Stimulated activated CD4-positive, alpha-beta T cell treated with anti-CD3 and anti-CD28 coated beads, TNF-alpha, amount 100 ng/mL, for 24 hours (primary cell): ENCODE measurements at regions not wholly inside any gene's neighbourhood (a gene's known extent, or its start where the extent isn't known, plus 50 kb on each side); places are given as distances from the start of the nearest gene placed in this dataset.

Experiments used
- DNase-seq, 3 experiments: peaks; one replicate each; pipeline ENCODE4 v3.0.0-alpha.2; 2020; ENCODE audit warnings: low read depth in 3 of 3

DNA sequence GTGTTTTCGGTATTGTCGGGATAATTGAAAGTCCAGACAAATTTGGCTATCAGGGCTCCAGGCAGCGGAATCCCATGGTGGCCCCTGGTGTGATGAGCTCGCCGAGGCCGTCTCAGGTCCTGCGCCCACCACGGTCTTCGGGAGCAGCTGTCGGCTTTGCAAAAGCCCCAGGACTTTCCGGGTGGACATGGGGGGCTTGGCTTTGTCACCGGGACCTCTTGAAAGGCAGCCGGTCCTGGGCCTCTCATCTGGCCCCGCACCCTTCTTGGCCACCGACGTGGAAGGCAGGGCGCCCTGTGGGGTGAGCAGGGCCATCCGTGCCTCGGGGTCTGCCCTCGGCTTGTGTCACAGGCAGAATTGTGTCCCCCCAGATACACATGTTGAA, 87.1 kb upstream of the ACTRT2 start:
- no peak for DNase-seq

DNA sequence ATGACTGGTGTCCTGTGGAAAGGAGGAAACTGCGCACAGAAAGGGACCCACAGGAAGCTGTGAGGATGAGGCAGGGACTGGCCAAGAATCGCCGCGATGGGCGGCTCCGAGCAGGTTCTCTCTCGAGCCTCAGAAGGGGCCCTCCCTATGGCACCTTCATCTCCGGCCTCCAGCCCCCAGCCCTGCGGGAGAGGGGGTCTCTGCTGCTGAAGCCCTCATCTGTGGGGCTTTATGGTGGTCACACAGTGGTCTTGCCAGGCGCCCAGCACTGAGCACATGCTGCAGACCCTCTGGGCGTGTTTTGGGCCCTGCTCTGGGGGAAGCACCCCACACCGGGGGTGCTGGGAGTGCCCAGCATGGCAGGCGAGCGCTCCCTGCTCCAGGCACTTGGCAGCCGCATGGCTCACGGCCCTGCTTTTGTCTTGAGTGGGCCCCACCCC, 86.6 kb upstream of the ACTRT2 start:
- DNase-seq, result no peak

GRCh38 chr1:2935184-2935583, 86.1 kb upstream of the ACTRT2 start:
- no peak for DNase-seq

DNA sequence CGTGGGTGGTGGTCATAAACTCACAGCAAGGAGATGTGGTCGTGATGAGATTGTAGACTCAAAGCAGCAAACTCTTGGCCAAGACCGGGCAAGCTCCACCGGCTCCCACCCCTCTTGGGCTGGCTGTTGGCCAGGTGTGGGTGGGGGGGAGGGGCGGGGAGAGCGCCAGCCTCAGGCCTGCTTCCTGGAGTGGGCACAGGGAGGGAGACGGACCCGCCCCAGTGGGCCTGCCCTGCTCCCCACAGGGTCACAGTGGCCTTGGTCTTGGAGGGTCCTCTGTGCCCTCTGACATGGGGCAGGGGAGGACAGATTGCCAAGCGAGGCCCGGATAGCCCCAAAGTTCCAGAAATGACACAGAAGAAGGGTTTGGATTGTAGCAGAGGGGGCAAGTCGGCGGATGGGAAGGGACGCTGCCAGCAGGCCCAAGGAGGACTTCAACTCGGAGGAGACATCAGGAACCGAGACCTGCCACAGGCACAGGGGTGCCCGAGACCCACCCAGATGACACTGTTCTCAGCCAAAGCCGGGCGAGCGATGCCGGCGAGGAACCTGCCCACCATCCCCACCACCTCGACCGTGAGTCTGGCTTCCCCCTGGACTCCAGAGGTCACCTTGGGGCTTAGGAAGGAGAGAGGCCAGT, 85.4 kb upstream of the ACTRT2 start:
- DNase-seq, result no peak

- no peak for DNase-seq
Measured at GRCh38 chr1:2936559-2937515, 84.4 kb upstream of the ACTRT2 start.

- DNase-seq, result no peak
Measured at GRCh38 chr1:2937805-2938204, 83.5 kb upstream of the ACTRT2 start.

DNA sequence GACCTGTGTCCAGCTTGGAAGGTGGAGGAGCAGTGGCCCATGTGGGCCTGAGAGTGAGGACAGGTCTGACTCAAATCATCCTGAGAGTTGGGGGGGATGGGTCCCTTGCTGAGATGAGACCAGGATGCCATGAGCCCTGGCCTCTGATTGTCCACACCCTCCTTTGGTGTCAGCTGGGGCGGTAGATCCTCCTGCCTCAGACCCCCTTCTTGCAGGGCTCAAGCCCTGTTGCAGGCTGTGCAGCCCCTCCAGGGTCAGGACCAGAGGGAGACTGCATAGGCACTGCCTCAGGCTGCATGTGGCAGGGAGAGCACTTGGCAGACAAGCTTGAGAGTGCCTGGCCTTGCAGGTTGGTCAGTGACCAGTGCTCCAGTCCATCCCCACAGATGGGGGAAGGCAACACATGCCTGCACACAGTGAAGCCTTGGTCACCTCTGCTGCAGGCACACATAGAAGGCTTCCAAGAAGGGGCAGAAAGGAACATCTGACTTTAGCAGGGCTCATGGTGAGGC, 82.2 kb upstream of the ACTRT2 start:
- no peak for DNase-seq

- DNase-seq, result no peak
Measured at GRCh38 chr1:2940178-2940577, 81.1 kb upstream of the ACTRT2 start.

- DNase-seq, result no peak
Measured at GRCh38 chr1:2941040-2941439, 80.2 kb upstream of the ACTRT2 start.

DNA sequence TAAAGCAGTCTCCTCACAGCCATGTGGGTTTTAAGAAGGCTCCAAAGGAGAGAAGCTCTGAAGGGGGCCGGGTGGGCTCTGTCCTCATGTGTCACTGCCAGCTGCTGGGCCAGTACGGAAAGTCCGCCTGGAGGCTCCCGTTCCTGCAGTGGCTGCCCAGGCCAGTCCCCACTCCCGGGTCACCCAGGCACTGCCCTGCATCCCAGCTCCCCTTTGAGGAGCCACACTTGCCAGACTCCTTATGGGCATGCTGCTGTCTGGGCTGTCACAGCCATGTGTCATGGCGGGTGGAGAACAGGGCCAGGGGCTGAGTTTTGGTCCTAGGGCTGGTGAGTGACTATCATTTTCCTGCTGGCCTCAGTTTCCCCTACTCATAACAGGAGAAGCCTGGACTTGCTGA, 79.4 kb upstream of the ACTRT2 start:
- DNase-seq, result no peak

GRCh38 chr1:2942410-2942809, 78.9 kb upstream of the ACTRT2 start:
- no peak for DNase-seq

GRCh38 chr1:2943686-2944260, 77.5 kb upstream of the ACTRT2 start:
- DNase-seq, result no peak

GRCh38 chr1:2944705-2945104, 76.6 kb upstream of the ACTRT2 start:
- DNase-seq, result no peak

DNA sequence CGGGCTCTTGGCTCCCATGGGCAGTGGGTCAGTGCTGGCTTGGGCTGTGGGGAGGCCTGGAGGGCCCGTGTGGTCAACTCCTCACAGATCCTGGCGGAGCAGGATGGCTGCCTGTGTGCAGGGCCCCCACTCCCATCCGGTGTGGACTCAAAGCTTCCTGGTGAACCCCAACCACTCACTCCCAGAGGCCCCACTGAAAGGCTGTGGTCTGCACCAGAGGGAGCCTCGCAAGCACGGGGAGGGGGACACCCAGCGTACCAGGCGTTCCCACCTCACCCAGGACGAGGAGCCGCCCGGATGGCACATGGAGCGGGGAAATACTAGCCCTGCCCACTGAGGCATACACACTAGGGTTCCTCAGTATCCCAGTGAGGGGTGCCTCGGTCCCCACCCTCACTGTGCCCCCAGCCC, 75.4 kb upstream of the ACTRT2 start:
- DNase-seq, result no peak

DNA sequence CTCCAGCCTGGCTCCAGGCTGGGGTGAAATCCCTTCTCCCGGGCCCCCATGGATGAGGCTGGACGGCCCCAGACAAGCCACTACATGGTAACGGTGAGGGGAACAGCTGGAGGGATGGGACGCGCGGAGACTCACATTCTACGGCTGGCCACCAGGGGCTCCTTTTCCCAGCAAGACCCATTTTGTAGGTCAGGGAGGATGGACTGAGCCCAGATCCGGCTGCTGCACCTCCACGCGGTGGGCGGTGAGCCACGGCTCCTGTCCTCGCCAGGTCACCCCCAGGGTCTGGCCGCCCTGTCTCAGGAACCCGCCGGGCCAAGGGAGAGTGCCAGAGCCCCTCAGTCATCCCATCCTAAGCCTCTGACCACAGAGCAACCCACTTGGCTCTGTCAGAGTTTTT, 75.0 kb upstream of the ACTRT2 start:
- no peak for DNase-seq

- no peak for DNase-seq
Measured at GRCh38 chr1:2946999-2947690, 74.1 kb upstream of the ACTRT2 start.

DNA sequence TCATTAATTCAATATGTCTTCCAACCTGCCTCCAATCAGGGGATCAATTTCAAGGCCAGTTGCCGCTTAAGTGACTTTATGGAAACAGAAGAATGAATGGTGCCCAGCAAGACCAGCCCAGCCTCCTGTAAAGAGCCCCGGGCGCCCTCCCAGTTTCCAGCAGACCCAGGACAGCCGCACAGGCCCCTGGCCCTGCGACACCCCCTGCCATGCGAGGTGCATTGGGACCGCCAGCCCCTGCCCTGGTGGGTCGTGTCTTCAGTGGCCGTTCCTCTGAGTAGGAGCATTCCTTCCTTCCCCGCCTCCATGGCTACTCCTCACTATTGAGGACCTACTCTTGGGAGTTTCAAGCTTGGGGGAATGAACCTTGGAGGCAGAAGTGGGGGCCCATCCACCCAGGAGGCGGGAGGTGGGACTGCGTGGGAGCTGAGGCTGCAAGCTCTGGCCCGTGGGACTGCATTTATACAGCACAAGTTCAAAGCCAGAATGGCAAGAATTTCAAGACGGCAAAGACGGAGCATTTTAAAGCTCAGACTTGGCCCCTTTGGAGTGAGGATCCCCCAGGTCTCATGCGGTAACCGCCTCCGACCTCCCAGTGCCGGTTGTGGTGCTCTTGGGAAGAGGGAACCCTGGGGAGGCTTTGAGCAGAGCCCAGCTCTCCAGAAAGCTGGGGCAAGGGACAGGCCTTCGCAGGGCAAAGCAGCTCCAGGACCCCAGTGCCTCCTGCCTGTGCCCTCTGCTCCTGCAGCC, 73.1 kb upstream of the ACTRT2 start:
- no peak for DNase-seq

DNA sequence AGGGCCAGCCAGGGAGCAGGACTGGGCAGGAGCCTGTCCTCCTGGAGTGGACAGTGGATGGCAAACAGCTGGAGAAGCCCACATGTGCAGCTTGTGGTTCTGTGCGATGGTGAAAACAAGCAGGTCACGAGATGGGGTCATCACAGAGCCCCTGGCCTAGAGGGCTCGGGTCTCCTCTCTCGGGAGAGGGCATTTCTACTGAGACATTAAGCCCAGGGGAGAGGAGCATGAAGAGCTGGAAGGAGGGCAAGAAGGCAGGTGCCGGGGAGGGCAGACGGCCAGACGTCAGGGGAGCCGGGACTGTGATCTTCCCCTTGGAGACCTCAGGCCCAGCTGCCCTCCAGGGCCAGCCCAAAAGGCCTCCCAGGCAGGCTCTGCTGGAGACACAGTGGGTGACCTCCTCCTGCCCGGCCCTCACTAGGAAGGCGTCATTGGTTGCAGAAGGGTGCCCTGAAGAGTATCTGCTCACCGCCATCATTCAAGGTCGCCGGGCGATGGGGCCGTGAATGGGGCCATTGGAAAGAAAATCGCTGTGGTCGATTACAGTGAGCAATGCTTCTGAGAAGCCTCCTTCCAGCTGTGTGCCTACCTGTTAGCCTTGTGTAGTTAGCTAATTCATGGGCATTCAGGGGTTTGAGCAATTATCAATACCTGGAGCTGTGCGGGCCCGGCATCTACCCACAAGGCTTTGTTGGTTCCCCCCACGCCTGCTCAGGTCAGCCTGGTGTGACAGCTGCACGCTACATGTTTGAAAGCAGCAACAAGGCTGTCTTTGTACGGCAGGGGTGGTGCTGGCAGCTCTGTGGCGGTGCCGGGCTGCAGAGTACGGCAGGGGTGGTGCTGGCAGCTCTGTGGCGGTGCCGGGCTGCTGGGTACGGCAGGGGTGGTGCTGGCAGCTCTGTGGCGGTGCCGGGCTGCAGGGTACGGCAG, 72.3 kb upstream of the ACTRT2 start:
- DNase-seq, result no peak

DNA sequence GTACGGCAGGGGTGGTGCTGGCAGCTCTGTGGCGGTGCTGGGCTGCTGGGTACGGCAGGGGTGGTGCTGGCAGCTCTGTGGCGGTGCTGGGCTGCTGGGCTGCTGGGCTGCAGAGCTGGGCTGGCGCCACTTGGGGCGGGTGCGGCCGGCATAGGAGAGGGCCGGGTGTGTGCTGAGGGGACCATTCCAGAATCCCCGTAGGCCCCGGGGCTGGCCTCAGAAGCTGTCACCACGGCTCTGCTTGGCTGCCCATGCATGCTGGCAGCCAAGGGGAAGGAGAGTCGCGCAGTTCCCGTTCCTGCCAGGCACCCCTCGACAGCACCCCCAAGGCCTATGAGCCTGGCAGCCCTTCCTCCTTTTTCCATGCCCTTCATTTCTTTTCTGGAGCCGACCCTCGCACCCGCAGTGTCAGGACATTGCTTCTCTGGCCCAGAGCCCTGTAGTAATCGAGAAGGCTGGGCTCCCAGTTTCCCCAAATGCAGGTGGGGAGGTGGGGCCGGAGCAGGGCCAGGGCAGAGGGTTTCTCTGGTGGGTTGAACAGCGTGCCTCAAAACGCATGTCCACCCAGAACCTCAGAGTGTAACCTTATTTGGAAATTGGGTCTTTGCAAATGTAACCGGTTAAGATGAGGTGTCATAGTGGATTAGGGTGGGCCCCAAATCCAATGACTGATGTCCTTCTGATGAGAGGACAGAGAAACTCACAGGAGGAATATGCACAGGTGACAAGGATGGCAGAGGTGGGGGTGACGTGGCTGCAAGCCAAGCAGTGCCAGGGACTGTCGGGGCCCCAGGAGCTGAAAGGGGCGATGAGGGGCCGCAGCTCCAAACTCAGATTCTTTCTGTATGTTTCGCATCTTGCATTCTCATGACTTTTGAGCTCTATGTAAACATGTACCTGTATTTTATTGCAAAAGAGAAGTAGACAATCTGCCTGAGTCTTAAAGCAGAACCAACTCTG, 71.0 kb upstream of the ACTRT2 start:
- no peak for DNase-seq
